ENCODE measurements at regions not wholly inside any gene's neighbourhood (a gene's known extent, or its start where the extent isn't known, plus 50 kb on each side); places are given as distances from the start of the nearest gene placed in this dataset.

GRCh38 chr1:82686774-82687173 lies 886.0 kb downstream of the ADGRL2 start:
- no peaks in the 10 kb centered on the region for H3K27me3 ChIP-seq (ENCODE audit: insufficient read depth, low read length)
- H3K9me3 ChIP-seq (ENCODE audit: low read depth, low read length) = peaks cover 4% of the 10 kb centered on the region
- no peak overlapping the region for H2AFZ ChIP-seq (ENCODE audit: low read length)
- H3K79me2 ChIP-seq (ENCODE audit: insufficient read depth, low read length) = no peaks in the 10 kb centered on the region
- DNase-seq (ENCODE audit: insufficient read length, low spot score, missing footprints) = no peak
- no peaks in the 10 kb centered on the region for H4K20me1 ChIP-seq (ENCODE audit: insufficient read depth, low read length)
- TF ChIP-seq CTCF (IDR thresholded peaks at IDR 0.05; ENCODE audit: extremely low read depth, low read depth, low read length) = no peak
- no peaks in the 10 kb centered on the region for H3K4me1 ChIP-seq (ENCODE audit: insufficient read depth, low read length)
- no peak overlapping the region for H3K27ac ChIP-seq (ENCODE audit: low read depth, low read length)
- H3K4me3 ChIP-seq (ENCODE audit: insufficient read depth, low read length) = no peak overlapping the region
- no peak overlapping the region for H3K4me2 ChIP-seq (ENCODE audit: insufficient read depth, low read length)
- no peaks in the 10 kb centered on the region for H3K36me3 ChIP-seq (ENCODE audit: insufficient read depth, low read length)

- Histone ChIP-seq H3K4me3 (ENCODE audit: insufficient read depth, low read length) (no peak overlapping the region), H3K4me2 (ENCODE audit: insufficient read depth, low read length) (no peak overlapping the region), H3K36me3 (ENCODE audit: insufficient read depth, low read length) (no peaks in the 10 kb centered on the region), H3K79me2 (ENCODE audit: insufficient read depth, low read length) (no peaks in the 10 kb centered on the region), H4K20me1 (ENCODE audit: insufficient read depth, low read length) (no peaks in the 10 kb centered on the region), H3K9me3 (ENCODE audit: low read depth, low read length) (no peaks in the 10 kb centered on the region), H3K27me3 (ENCODE audit: insufficient read depth, low read length) (no peaks in the 10 kb centered on the region), H3K4me1 (ENCODE audit: insufficient read depth, low read length) (no peaks in the 10 kb centered on the region), H3K27ac (ENCODE audit: low read depth, low read length) (no peak overlapping the region), H2AFZ (ENCODE audit: low read length) (no peak overlapping the region)
- TF ChIP-seq CTCF (IDR thresholded peaks at IDR 0.05; ENCODE audit: extremely low read depth, low read depth, low read length) = no peak
- DNase-seq (ENCODE audit: insufficient read length, low spot score, missing footprints) = no peak
These were observed 846.2 kb downstream of the ADGRL2 start for GRCh38 chr1:82646888-82647287.

GRCh38 chr1:82646336-82646735 lies 845.6 kb downstream of the ADGRL2 start:
- Histone ChIP-seq H3K4me3 (ENCODE audit: insufficient read depth, low read length) (no peak overlapping the region), H3K4me1 (ENCODE audit: insufficient read depth, low read length) (no peaks in the 10 kb centered on the region), H3K4me2 (ENCODE audit: insufficient read depth, low read length) (no peak overlapping the region), H3K27me3 (ENCODE audit: insufficient read depth, low read length) (no peaks in the 10 kb centered on the region), H2AFZ (ENCODE audit: low read length) (peak overlapping the region; percentile 46), H3K79me2 (ENCODE audit: insufficient read depth, low read length) (no peaks in the 10 kb centered on the region), H3K27ac (ENCODE audit: low read depth, low read length) (no peak overlapping the region), H4K20me1 (ENCODE audit: insufficient read depth, low read length) (no peaks in the 10 kb centered on the region), H3K36me3 (ENCODE audit: insufficient read depth, low read length) (no peaks in the 10 kb centered on the region), H3K9me3 (ENCODE audit: low read depth, low read length) (no peaks in the 10 kb centered on the region)
- DNase-seq (ENCODE audit: insufficient read length, low spot score, missing footprints) = no peak
- no peak for TF ChIP-seq CTCF (IDR thresholded peaks at IDR 0.05; ENCODE audit: extremely low read depth, low read depth, low read length)

- no peak for TF ChIP-seq CTCF (IDR thresholded peaks at IDR 0.05; ENCODE audit: extremely low read depth, low read depth, low read length)
- H3K36me3 ChIP-seq (ENCODE audit: insufficient read depth, low read length) = no peaks in the 10 kb centered on the region
- no peak overlapping the region for H3K4me2 ChIP-seq (ENCODE audit: insufficient read depth, low read length)
- H2AFZ ChIP-seq (ENCODE audit: low read length) = no peak overlapping the region
- no peaks in the 10 kb centered on the region for H3K27me3 ChIP-seq (ENCODE audit: insufficient read depth, low read length)
- no peaks in the 10 kb centered on the region for H4K20me1 ChIP-seq (ENCODE audit: insufficient read depth, low read length)
- H3K79me2 ChIP-seq (ENCODE audit: insufficient read depth, low read length) = no peaks in the 10 kb centered on the region
- H3K9me3 ChIP-seq (ENCODE audit: low read depth, low read length) = no peaks in the 10 kb centered on the region
- H3K27ac ChIP-seq (ENCODE audit: low read depth, low read length) = no peak overlapping the region
- no peak overlapping the region for H3K4me3 ChIP-seq (ENCODE audit: insufficient read depth, low read length)
- H3K4me1 ChIP-seq (ENCODE audit: insufficient read depth, low read length) = no peaks in the 10 kb centered on the region
- no peak for DNase-seq (ENCODE audit: insufficient read length, low spot score, missing footprints)
These were observed 843.6 kb downstream of the ADGRL2 start for GRCh38 chr1:82644186-82644915.
